HG03439 (cell line): ENCODE measurements at regions not wholly inside any gene's neighbourhood (a gene's known extent, or its start where the extent isn't known, plus 50 kb on each side); places are given as distances from the start of the nearest gene placed in this dataset.
"Not testable (repeated sequence)": the region's sequence is repeated elsewhere in the genome, so short reads cannot be mapped to it uniquely, and the experiment has no call there.

Experiments used
- ATAC-seq: cut with Tn5 transposase; IDR thresholded peaks from one replicate; pipeline ENCODE4 v1.9.1; 2021; ENCODE audit warnings: mild to moderate bottlenecking, moderate library complexity; ENCODE audit not compliant: unreplicated experiment

DNA sequence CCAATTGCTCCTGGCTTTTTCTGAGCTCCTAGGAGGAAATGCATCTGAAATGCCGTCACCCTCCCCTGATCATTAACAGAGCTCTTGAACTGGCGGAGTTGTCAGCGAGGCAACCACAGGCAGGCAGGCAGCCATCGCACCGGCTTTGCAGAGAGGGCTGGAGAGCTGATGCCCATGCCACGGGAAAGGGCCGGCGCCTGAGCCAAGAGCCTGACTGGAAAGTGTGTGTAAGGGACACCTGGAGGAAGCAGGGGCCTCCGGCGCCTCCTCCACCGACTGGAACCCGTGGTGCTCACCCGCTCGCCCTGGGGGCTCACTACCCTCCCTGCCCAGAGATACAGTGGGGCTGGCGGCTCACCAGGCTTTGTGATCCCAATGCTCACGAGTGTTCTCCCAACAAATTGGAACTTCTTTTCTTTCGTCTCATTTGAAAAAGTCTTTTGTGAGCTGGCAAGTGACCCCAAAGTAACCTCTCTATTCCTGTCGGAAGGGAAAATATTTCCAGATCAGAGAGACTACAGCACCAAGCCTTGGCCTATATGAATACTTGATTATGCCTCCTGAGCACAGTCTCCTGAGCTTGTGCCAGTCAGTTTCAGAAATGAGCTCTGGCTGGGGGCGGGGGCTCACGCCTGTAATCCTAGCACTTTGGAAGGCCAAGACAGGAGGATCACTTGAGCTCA lies 97.7 kb upstream of the SLC25A33 start:
- ATAC-seq: no peak

- ATAC-seq: no peak
Measured at GRCh38 chr1:9442278-9442846, 96.9 kb upstream of the SLC25A33 start.

- no peak for ATAC-seq
Measured at GRCh38 chr1:9442986-9443385, 96.3 kb upstream of the SLC25A33 start.

DNA sequence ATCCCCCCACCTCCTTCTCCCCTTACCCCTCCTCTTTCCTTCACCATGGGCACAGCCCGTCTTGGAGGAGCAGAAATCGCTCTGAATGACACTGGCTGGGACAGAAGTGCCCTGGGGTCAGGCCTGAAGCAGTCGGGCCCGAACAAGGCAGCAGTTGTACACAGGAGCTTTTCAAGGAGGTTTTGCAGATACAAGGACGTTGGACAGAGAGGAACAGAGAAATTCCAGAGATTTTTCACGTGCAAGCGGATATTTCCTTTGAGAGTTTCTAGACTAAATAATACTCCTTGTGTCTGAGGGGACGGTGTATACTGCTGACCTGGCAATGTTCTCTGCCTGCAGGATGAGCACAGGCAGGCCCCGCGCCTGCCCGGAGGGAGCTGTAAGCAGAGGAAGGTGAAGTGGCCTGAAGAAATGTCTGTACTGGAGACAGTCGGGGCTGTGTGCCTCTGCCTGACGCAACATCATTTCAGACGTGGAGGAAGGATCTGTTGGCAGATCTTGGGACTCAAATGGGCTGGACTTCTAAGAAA lies 95.3 kb upstream of the SLC25A33 start:
- no peak for ATAC-seq

DNA sequence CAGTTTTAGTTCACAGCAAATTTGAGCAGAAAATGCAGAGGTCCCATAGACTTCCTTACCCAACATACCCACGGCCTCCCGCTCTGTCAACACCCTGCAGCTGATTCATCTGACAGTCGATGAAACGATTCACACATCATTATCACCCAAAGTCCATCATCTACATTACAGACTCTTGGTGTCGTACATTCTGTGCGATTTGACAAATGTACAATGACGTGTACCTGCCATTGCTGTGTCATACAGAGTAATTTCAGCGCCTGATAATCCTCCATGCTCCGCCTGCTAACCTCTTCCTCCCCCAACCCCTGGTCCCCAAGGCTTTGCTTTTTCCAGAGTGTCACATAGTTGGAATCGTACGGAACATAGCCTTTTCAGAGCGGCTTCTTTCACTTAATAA lies 94.7 kb upstream of the SLC25A33 start:
- no peak for ATAC-seq

DNA sequence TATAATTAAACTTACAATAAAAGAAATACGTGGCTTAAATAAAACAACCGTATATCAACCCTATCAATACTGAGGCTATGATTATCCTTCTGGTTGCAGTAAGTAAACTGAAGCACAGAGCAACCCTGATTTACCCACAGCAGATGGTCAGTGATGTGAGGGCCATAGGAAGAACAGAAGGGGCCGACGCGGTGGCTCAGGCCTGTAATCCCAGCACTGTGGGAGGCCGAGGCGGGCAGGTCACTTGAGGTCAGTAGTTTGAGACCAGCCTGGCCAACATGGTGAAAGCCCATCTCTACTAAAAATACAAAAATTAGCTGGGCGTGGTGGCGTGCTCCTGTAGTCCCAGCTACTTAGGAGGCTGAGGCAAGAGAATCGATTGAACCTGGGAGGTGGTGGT lies 94.2 kb upstream of the SLC25A33 start:
- not testable (repeated sequence) for ATAC-seq

DNA sequence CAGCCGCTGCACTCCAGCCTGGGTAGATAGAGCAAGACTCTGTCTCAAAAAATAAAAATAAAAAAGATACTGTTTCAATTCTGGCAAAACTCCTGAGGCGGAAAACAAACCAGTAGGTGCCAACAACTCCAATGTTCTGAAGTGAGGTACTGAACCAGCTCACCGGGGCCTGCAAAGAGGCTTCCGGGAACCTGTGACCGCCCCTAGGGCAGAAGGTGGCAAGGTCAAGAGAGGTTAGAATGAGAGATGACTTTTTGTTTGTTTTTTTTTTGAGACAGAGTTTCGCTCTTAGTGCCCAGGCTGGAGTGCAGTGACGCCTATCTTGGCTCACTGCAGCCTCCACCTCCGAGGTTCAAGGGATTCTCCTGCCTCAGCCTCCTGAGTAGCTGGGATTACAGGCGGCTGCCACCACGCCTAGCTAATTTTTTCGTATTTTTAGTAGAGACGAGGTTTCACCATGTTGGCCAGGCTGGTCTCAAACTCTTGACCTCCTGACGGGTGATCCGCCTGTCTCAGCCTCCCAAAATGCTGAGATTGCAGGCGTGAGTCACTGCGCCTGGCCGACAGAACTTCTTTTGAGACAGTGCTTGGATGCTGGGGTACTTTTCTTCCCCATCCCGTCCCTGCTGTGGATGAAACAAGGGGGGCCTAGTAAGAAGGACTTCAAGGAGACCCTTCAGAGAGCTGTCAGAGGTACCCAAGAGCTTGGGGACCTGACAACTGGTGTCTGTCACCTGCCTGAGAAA lies 91.9 kb upstream of the SLC25A33 start:
- no peak for ATAC-seq

DNA sequence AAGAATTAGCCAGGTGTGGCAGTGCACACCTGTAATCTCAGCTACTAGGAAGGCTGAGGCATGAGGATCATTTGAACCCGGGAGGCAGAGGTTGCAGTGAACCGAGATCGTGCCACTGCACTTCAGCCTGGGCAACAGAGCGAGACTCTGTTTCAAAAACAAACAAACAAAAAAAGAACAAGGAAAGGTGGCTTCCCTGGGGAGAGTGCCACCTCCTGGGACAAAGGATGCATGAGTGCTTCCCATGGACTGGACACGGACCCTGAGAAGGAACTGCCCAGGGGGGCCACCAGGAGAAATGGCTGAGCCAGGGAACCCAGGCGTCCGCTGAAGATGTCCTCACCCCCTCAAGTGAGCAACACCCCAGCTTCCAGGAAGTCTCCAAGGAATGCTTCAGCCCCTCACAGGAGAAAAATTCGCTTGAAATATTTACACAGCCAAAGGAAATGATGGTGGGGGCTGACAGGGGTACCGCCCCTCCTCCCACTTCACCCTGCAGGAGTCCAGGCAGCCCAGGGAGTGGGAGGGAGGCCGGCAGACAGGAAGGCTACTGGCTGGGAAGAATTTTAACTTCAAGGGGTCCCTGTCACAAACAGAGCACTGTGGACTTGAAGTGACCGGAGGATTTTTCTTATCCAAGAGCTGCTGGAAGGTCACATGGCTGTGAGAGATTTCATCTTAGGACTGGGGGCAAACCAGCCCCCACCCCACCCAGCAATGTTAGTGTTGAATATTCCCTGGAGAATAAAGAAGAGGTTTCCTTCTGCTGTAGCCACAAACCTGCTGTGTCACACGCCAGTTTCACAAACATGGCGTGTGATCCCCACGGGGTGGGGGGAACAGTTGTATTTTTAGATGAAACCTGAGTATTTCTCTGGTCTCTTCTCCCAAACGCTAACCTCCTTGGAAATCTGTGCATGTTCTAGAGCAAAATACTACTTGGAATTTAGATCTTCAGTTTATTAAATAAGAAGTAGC lies 90.8 kb upstream of the SLC25A33 start:
- no peak for ATAC-seq

DNA sequence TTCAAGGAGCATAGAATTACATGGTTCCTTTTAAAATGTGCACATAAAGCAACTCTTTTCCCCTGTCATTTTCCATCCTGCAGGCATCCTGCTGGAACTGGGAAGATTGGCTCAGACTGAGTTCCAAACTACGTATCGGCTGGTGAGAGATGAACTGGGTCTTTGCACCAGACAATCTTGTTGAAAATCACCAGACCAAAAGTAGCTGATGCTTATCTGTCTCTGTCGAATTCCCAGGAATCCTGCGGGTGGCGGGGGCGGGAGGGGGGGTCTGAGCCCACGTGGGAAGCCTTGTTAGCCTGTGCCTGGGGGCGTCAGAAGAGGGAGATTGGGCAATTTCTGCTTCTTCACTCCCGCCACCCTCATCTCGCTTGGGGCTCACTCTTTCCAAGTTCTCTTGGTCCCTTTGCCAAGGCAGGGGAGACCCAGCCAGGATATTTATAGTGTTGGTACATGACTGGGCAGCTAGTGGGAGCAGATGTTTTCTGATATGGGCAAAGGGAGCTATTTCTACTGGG lies 90.1 kb upstream of the SLC25A33 start:
- no peak for ATAC-seq

DNA sequence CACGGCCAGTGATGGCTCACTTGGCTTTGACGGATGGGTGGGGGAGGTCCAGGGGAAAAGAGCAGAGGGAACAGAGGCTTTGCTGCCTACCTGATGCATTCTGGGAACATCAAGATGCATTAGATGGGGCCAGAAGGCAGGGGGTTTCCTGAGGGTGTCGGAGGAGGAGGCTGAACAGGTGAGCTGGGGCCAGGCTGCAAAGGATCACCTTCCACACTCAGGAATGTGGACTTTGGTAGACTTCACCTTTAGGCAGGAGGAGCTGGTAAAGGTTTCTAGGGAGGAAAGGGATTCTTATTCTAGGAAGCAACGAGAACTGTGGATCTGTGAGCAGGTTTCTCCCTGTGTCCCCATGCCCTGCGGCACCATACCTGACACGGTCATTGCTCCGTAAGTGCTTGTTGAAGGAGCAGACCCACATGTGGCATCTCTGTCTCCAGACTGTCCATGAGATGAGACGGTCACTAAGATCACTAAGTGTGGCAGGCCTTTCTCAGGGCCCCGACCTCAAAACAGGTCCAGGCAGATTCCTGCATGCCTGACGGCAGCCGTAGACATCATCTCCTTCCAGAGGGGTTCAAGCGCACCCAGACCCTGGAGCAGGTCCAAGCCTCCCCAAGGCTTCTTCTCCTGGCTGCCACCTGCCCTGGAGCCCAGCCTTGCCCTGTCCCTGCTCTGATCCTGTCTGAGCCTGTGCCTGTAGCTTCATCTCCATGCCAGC lies 89.1 kb upstream of the SLC25A33 start:
- no peak for ATAC-seq

GRCh38 chr1:9451081-9451480 lies 88.2 kb upstream of the SLC25A33 start:
- ATAC-seq: no peak

DNA sequence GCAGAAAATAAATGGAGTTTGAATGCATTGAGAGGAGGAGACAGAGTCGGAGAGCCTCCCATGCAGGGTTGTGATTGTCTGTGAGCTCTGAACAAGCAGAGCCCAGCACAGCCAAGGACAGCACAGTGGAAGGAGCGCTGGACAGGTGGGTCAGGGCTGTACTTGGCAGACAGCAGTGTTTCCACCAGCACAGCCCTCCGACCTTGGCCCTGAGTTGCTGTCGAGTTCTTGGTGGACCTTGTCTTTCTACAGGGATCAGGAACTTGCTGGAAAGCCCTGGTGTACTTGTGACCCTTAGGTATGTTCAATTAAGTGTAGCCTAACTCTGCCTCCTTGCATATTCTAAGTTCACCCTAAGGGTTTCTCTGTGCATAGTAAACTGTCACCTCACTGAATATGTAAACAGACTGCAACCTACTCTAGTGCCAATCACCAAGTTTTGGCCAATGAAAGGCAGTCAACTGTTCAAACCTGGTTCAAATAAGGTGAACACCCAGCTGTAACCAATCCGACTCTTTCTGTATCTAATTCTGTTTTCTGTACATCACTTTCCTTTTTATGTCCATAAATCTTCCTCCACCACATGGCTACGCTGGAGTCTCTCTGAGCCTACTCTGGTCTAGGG lies 86.6 kb upstream of the SLC25A33 start:
- ATAC-seq: no peak

DNA sequence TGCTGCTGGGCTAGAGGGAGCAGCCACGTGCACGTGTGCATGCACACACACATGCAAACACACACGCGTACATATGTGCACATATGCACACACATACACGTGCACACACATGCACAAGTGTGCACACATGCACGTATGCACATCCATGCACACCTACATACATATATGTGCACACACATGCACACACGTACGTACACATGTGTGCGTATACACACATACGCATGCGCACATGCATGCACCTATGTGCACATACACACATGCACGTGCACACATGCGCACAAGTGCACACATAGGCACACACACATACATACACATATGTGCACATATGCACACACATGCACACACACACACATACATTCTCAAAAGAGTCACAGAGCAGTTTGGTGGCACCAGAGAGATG lies 85.9 kb upstream of the SLC25A33 start:
- ATAC-seq: no peak

DNA sequence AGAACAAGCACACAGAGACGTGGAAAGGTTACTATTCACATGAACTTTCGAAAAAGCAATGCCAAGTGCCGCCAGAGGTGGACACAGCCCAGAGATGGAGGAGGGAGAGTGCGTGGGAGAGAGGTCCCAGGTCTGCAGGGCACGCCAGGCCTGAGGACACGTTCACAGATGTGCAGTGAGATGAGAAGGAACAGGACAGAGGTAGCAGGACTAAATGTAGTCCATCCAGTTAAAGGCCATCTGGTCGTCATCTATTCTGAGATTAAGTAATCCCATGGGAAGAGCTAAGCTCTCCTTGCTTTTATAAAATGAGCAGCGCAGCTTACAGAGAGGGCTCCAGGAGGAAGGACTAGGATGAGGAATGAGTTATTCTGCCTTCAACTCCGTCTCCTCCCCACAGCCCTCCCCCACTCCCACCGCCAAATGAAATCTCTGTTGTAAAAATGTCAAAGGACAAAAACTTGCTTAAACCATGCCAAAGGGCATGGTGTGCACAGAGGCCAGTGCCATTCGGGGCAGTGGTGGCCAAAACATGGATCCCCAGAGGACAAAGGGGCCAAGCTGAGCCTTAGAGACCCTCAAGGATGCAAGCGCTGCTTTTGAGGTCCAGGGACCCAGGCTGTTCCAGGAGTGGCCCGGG lies 85.4 kb upstream of the SLC25A33 start:
- no peak for ATAC-seq

GRCh38 chr1:9454494-9455066 lies 84.7 kb upstream of the SLC25A33 start:
- ATAC-seq: no peak

- ATAC-seq: no peak
Measured at GRCh38 chr1:9455487-9456234, 83.6 kb upstream of the SLC25A33 start.

DNA sequence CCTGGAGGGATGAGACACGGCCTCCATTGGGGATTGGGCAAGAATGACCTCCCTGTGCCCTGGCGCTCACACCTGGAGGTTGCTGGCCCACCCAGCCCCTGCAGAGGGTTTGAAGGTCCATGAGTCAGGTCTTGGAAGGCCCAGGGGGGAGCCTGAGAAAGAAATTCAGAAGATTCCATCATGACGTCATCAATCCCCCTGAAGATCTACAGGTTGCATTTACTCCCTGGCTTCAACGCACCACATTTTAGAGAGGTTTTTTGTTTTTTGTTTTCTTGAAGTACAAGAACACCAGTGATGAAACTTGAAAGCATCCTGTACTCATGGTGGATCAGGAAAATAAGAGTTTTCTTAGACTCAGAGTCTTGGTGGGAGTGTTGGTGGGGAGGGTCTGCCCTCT lies 82.4 kb upstream of the SLC25A33 start:
- ATAC-seq: no peak

DNA sequence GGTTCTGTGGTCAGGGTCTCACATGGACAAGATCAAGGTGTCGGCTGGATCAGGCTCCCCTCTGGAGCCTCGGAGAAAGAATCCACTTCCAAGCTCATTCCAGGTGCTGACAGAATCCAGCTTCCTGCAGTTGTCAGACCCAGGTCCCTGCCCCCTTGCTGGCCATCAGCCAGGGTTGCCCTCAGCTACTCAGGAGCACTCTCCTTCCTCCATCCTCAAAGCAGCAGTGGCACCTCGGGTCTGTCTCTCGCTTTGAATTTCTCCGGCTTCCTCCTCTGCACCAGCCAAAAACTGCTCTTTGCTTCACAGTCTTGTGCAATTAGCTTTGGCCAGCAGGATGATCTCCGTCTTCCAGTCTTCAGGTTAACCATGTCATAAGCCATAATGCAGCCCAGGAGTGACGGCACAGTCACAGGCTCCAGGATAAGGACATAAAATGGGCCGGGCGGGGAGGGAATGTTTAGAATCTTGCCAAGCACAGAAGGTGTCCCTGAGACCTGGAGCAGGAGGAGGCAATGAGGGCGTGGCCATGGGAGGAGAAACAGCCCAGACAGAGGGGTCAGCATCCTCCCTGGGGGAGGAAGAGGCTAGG lies 79.4 kb upstream of the SLC25A33 start:
- ATAC-seq: no peak
